ENCODE measurements at regions not wholly inside any gene's neighbourhood (a gene's known extent, or its start where the extent isn't known, plus 50 kb on each side); places are given as distances from the start of the nearest gene placed in this dataset.
"Not testable (repeated sequence)": the region's sequence is repeated elsewhere in the genome, so short reads cannot be mapped to it uniquely, and the experiment has no call there.

GRCh38 chr12:7591531-7591930 lies 74.2 kb downstream of the APOBEC1 start:
- no peak overlapping the region for H3K4me3 ChIP-seq (ENCODE audit: low read length)
- peaks cover 0 to 8% (median 4%) of the 10 kb centered on the region in 7 donors for H3K4me1 Mint-ChIP-seq
- intact Hi-C loops (cut with micrococcal nuclease), result no loop called here
- no peaks in the 10 kb centered on the region for H3K9me3 ChIP-seq (ENCODE audit: control insufficient read depth in 2 of 3, low read length in 3 of 3)
- H3K36me3 ChIP-seq (ENCODE audit: control insufficient read depth in 2 of 3, insufficient read depth in 3 of 3, low read length in 3 of 3), result no peaks in the 10 kb centered on the region
- no peak overlapping the region for H3K27ac ChIP-seq (ENCODE audit: low read depth, low read length)
- CTCF ChIA-PET, result no interaction called here
- POLR2A ChIA-PET, result no interaction called here
- H3K27me3 ChIP-seq (ENCODE audit: control insufficient read depth in 2 of 2, insufficient read depth in 2 of 2, low read length in 2 of 2), result no peaks in the 10 kb centered on the region
- peaks cover 6 to 32% (median 13%) of the 10 kb centered on the region in 5 donors for H3K27me3 Mint-ChIP-seq
- ATAC-seq (no peak), DNase-seq (no peak)
- H3K9me3 Mint-ChIP-seq, result peaks cover 0 to 3% (median 0%) of the 10 kb centered on the region in 11 donors
- no peak overlapping the region for H3K27ac Mint-ChIP-seq
- no peaks in the 10 kb centered on the region for H3K36me3 Mint-ChIP-seq
- no peak overlapping the region for H3K4me3 Mint-ChIP-seq
- no peaks in the 10 kb centered on the region for H3K4me1 ChIP-seq (ENCODE audit: control insufficient read depth in 2 of 2, insufficient read depth in 2 of 2, low read length in 2 of 2)

GRCh38 chr12:7590085-7590484 lies 75.6 kb downstream of the APOBEC1 start:
- DNase-seq; ATAC-seq; H3K4me1 ChIP-seq (ENCODE audit: control insufficient read depth in 2 of 2, insufficient read depth in 2 of 2, low read length in 2 of 2); H3K9me3 ChIP-seq (ENCODE audit: control insufficient read depth in 2 of 3, low read length in 3 of 3); H3K4me3 ChIP-seq (ENCODE audit: low read length); CTCF ChIA-PET; H3K27ac Mint-ChIP-seq; H3K4me3 Mint-ChIP-seq; H3K27ac ChIP-seq (ENCODE audit: low read depth, low read length); H3K9me3 Mint-ChIP-seq; H3K4me1 Mint-ChIP-seq; H3K27me3 ChIP-seq (ENCODE audit: control insufficient read depth in 2 of 2, insufficient read depth in 2 of 2, low read length in 2 of 2); H3K36me3 Mint-ChIP-seq; POLR2A ChIA-PET; intact Hi-C loops (cut with micrococcal nuclease); H3K36me3 ChIP-seq (ENCODE audit: control insufficient read depth in 2 of 3, insufficient read depth in 3 of 3, low read length in 3 of 3): not testable (repeated sequence)
- peaks cover 17 to 32% (median 21%) of the 10 kb centered on the region in 5 donors for H3K27me3 Mint-ChIP-seq

- peaks cover 30 to 42% (median 32%) of the 10 kb centered on the region in 5 donors for H3K27me3 Mint-ChIP-seq
- H3K27ac ChIP-seq (ENCODE audit: low read depth, low read length); H3K4me1 ChIP-seq (ENCODE audit: control insufficient read depth in 2 of 2, insufficient read depth in 2 of 2, low read length in 2 of 2); H3K4me3 Mint-ChIP-seq; CTCF ChIA-PET; H3K4me1 Mint-ChIP-seq; H3K27me3 ChIP-seq (ENCODE audit: control insufficient read depth in 2 of 2, insufficient read depth in 2 of 2, low read length in 2 of 2); H3K4me3 ChIP-seq (ENCODE audit: low read length); H3K36me3 ChIP-seq (ENCODE audit: control insufficient read depth in 2 of 3, insufficient read depth in 3 of 3, low read length in 3 of 3); H3K9me3 ChIP-seq (ENCODE audit: control insufficient read depth in 2 of 3, low read length in 3 of 3); H3K36me3 Mint-ChIP-seq; H3K9me3 Mint-ChIP-seq: not testable (repeated sequence)
- ATAC-seq, result peak; percentile 76
- POLR2A ChIA-PET, result interaction anchor here (0.7 kb wide), 1 partner anchor 12 kb away, joined by 4 read pairs; no protein-coding TSS in a partner anchor
- intact Hi-C loops (cut with micrococcal nuclease), result loop anchor here (1.0 kb wide), 3 partner anchors 49 to 218 kb away; no protein-coding TSS in a partner anchor
- DNase-seq, result peak in 8 of 9 donors; percentile 16 to 51 (median 41)
- peak overlapping the region in 1 of 9 donors; percentile 4 for H3K27ac Mint-ChIP-seq
Observed at GRCh38 chr12:7588742-7589329, 76.9 kb downstream of the APOBEC1 start.

GRCh38 chr12:7584137-7584536 lies 80.6 kb upstream of the CD163 start:
- Mint-ChIP-seq H3K9me3 (peaks cover 0 to 23% (median 5%) of the 10 kb centered on the region in 11 donors), H3K27me3 (peaks cover 37 to 56% (median 46%) of the 10 kb centered on the region in 5 donors)
- H3K4me3 Mint-ChIP-seq; H3K27me3 ChIP-seq (ENCODE audit: control insufficient read depth in 2 of 2, insufficient read depth in 2 of 2, low read length in 2 of 2); CTCF ChIA-PET; H3K27ac Mint-ChIP-seq; H3K4me1 ChIP-seq (ENCODE audit: control insufficient read depth in 2 of 2, insufficient read depth in 2 of 2, low read length in 2 of 2); H3K9me3 ChIP-seq (ENCODE audit: control insufficient read depth in 2 of 3, low read length in 3 of 3); ATAC-seq; H3K36me3 Mint-ChIP-seq; H3K4me1 Mint-ChIP-seq; H3K27ac ChIP-seq (ENCODE audit: low read depth, low read length); DNase-seq; intact Hi-C loops (cut with micrococcal nuclease); H3K4me3 ChIP-seq (ENCODE audit: low read length); POLR2A ChIA-PET; H3K36me3 ChIP-seq (ENCODE audit: control insufficient read depth in 2 of 3, insufficient read depth in 3 of 3, low read length in 3 of 3): not testable (repeated sequence)

GRCh38 chr12:7583471-7583870 lies 79.9 kb upstream of the CD163 start:
- DNase-seq (no peak), ATAC-seq (no peak)
- H3K27me3 Mint-ChIP-seq, result peaks cover 35 to 56% (median 46%) of the 10 kb centered on the region in 5 donors
- ChIA-PET CTCF (no interaction called here), POLR2A (interaction anchor here (0.6 kb wide), 1 partner anchor 1559 kb away, joined by 4 read pairs; no protein-coding TSS in a partner anchor)
- no peak overlapping the region for H3K27ac Mint-ChIP-seq
- H3K4me1 Mint-ChIP-seq, result peaks cover 0 to 2% (median 0%) of the 10 kb centered on the region in 7 donors
- Histone ChIP-seq H3K27ac (ENCODE audit: low read depth, low read length) (no peak overlapping the region), H3K36me3 (ENCODE audit: control insufficient read depth in 2 of 3, insufficient read depth in 3 of 3, low read length in 3 of 3) (no peaks in the 10 kb centered on the region), H3K4me3 (ENCODE audit: low read length) (no peak overlapping the region), H3K9me3 (ENCODE audit: control insufficient read depth in 2 of 3, low read length in 3 of 3) (no peaks in the 10 kb centered on the region), H3K4me1 (ENCODE audit: control insufficient read depth in 2 of 2, insufficient read depth in 2 of 2, low read length in 2 of 2) (no peaks in the 10 kb centered on the region), H3K27me3 (ENCODE audit: control insufficient read depth in 2 of 2, insufficient read depth in 2 of 2, low read length in 2 of 2) (no peaks in the 10 kb centered on the region)
- peaks cover 0 to 30% (median 10%) of the 10 kb centered on the region in 11 donors for H3K9me3 Mint-ChIP-seq
- H3K36me3 Mint-ChIP-seq, result peaks cover 0 to 5% (median 0%) of the 10 kb centered on the region in 5 donors
- no peak overlapping the region for H3K4me3 Mint-ChIP-seq
- intact Hi-C loops (cut with micrococcal nuclease), result no loop called here

- H3K27me3 ChIP-seq (ENCODE audit: control insufficient read depth in 2 of 2, insufficient read depth in 2 of 2, low read length in 2 of 2), result no peaks in the 10 kb centered on the region
- Mint-ChIP-seq H3K4me3 (no peak overlapping the region), H3K27ac (no peak overlapping the region), H3K4me1 (no peaks in the 10 kb centered on the region), H3K27me3 (peaks cover 33 to 56% (median 46%) of the 10 kb centered on the region in 5 donors), H3K36me3 (peaks cover 0 to 5% (median 0%) of the 10 kb centered on the region in 5 donors), H3K9me3 (peaks cover 0 to 35% (median 10%) of the 10 kb centered on the region in 11 donors)
- no peak overlapping the region for H3K4me3 ChIP-seq (ENCODE audit: low read length)
- no peaks in the 10 kb centered on the region for H3K36me3 ChIP-seq (ENCODE audit: control insufficient read depth in 2 of 3, insufficient read depth in 3 of 3, low read length in 3 of 3)
- H3K27ac ChIP-seq (ENCODE audit: low read depth, low read length), result no peak overlapping the region
- DNase-seq (no peak), ATAC-seq (no peak)
- CTCF ChIA-PET, result no interaction called here
- no peaks in the 10 kb centered on the region for H3K4me1 ChIP-seq (ENCODE audit: control insufficient read depth in 2 of 2, insufficient read depth in 2 of 2, low read length in 2 of 2)
- H3K9me3 ChIP-seq (ENCODE audit: control insufficient read depth in 2 of 3, low read length in 3 of 3), result no peaks in the 10 kb centered on the region
- intact Hi-C loops (cut with micrococcal nuclease), result no loop called here
- POLR2A ChIA-PET, result no interaction called here
Observed at GRCh38 chr12:7582796-7583195, 79.2 kb upstream of the CD163 start.

GRCh38 chr12:7581625-7582024 lies 78.0 kb upstream of the CD163 start:
- DNase-seq (no peak), ATAC-seq (no peak)
- Mint-ChIP-seq H3K4me1 (no peaks in the 10 kb centered on the region), H3K9me3 (peaks cover 0 to 40% (median 10%) of the 10 kb centered on the region in 11 donors), H3K4me3 (no peak overlapping the region), H3K36me3 (peaks cover 0 to 5% (median 0%) of the 10 kb centered on the region in 5 donors), H3K27ac (no peak overlapping the region), H3K27me3 (peaks cover 26 to 56% (median 42%) of the 10 kb centered on the region in 5 donors)
- ChIA-PET CTCF (no interaction called here), POLR2A (no interaction called here)
- intact Hi-C loops (cut with micrococcal nuclease), result no loop called here
- H3K36me3 ChIP-seq (ENCODE audit: control insufficient read depth in 2 of 3, insufficient read depth in 3 of 3, low read length in 3 of 3), result no peaks in the 10 kb centered on the region
- H3K4me1 ChIP-seq (ENCODE audit: control insufficient read depth in 2 of 2, insufficient read depth in 2 of 2, low read length in 2 of 2), result no peaks in the 10 kb centered on the region
- no peak overlapping the region for H3K27ac ChIP-seq (ENCODE audit: low read depth, low read length)
- H3K9me3 ChIP-seq (ENCODE audit: control insufficient read depth in 2 of 3, low read length in 3 of 3), result no peaks in the 10 kb centered on the region
- no peaks in the 10 kb centered on the region for H3K27me3 ChIP-seq (ENCODE audit: control insufficient read depth in 2 of 2, insufficient read depth in 2 of 2, low read length in 2 of 2)
- no peak overlapping the region for H3K4me3 ChIP-seq (ENCODE audit: low read length)

Measured in naive thymus-derived CD4-positive, alpha-beta T cell (primary cell).